MM.1S (cell line): ENCODE measurements at regions not wholly inside any gene's neighbourhood (a gene's known extent, or its start where the extent isn't known, plus 50 kb on each side); places are given as distances from the start of the nearest gene placed in this dataset.

Source experiments
- DNase-seq: peaks from one replicate; pipeline ENCODE4 v3.0.0-alpha.2; 2015
- H2AFZ ChIP-seq: fragments of 300-600 bp; sonication (generic); 2 replicates; pipeline ENCODE4 v1.6.0; 2016; ENCODE audit warnings: antibody characterized with exemption, low read length
- H3F3A ChIP-seq: fragments of 300-600 bp; sonication (generic); 2 replicates; pipeline ENCODE4 v1.6.1; 2016; ENCODE audit warnings: mild to moderate bottlenecking, antibody characterized with exemption, low read length, moderate library complexity, mixed read lengths; ENCODE audit not compliant: insufficient read depth
- H3K27ac ChIP-seq: fragments of 300-600 bp; sonication (generic); 2 replicates; pipeline ENCODE4 v1.5.1; 2016; ENCODE audit warnings: mild to moderate bottlenecking, low read length
- H3K27me3 ChIP-seq: fragments of 300-600 bp; sonication (generic); replicated peaks from 2 replicates; pipeline ENCODE4 v1.6.0; 2016; ENCODE audit warnings: low read length; ENCODE audit not compliant: insufficient read depth
- H3K36me3 ChIP-seq: fragments of 300-600 bp; sonication (generic); replicated peaks from 2 replicates; pipeline ENCODE4 v1.6.1; 2016; ENCODE audit warnings: mild to moderate bottlenecking, low read length, mixed read lengths; ENCODE audit not compliant: insufficient read depth
- H3K4me1 ChIP-seq: fragments of 300-600 bp; sonication (generic); 2 replicates; pipeline ENCODE4 v1.6.1; 2016; ENCODE audit warnings: low read length, mixed read lengths
- H3K4me2 ChIP-seq: fragments of 300-600 bp; sonication (generic); 2 replicates; pipeline ENCODE4 v1.6.0; 2016; ENCODE audit warnings: low read depth, low read length
- H3K4me3 ChIP-seq: fragments of 300-600 bp; sonication (generic); 2 replicates; pipeline ENCODE4 v1.5.1; 2016; ENCODE audit warnings: low read length, mixed read lengths
- H3K79me2 ChIP-seq: fragments of 300-600 bp; sonication (generic); 2 replicates; pipeline ENCODE4 v1.6.1; 2016; ENCODE audit warnings: mixed run types, low read length, mixed read lengths
- H3K9ac ChIP-seq: fragments of 300-600 bp; sonication (generic); 2 replicates; pipeline ENCODE4 v1.6.1; 2016; ENCODE audit warnings: low read length, mixed read lengths
- H3K9me2 ChIP-seq: fragments of 300-600 bp; sonication (generic); replicated peaks from 2 replicates; pipeline ENCODE4 v1.6.1; 2016; ENCODE audit warnings: mild to moderate bottlenecking, low read length, mixed read lengths; ENCODE audit not compliant: insufficient read depth
- H3K9me3 ChIP-seq: fragments of 300-600 bp; sonication (generic); replicated peaks from 2 replicates; pipeline ENCODE4 v1.6.1; 2016; ENCODE audit warnings: mild to moderate bottlenecking, low read length, mixed read lengths; ENCODE audit not compliant: insufficient read depth
- H4K20me1 ChIP-seq: fragments of 300-600 bp; sonication (generic); 2 replicates; pipeline ENCODE4 v1.6.1; 2016; ENCODE audit warnings: mild to moderate bottlenecking, low read length, moderate library complexity, mixed read lengths; ENCODE audit not compliant: insufficient read depth
- CTCF ChIP-seq: fragments of 300-600 bp; sonication (generic); IDR thresholded peaks from 2 replicates; pipeline ENCODE4 v1.5.1; 2016; ENCODE audit warnings: antibody characterized with exemption, low read length, mixed read lengths
- EZH2 ChIP-seq: fragments of 300-600 bp; sonication (generic); optimal IDR thresholded peaks from 2 replicates; pipeline ENCODE3; 2017; ENCODE audit warnings: low read depth, mild to moderate bottlenecking, antibody characterized with exemption, low read length, mixed read lengths
- EZH2phosphoT487 ChIP-seq: fragments of 300-600 bp; sonication (generic); IDR thresholded peaks from 2 replicates; pipeline ENCODE4 v1.6.1; 2018; ENCODE audit warnings: antibody characterized with exemption, low read length

GRCh38 chr15:29342201-29342600 lies 72.6 kb upstream of the NSMCE3 start:
- H3K4me1 ChIP-seq: no peaks in the 10 kb centered on the region
- no peaks in the 10 kb centered on the region for H3F3A ChIP-seq
- no peak overlapping the region for H3K4me2 ChIP-seq
- H3K27me3 ChIP-seq: no peaks in the 10 kb centered on the region
- no peaks in the 10 kb centered on the region for H3K79me2 ChIP-seq
- no peak overlapping the region for H3K4me3 ChIP-seq
- H3K9me3 ChIP-seq: no peaks in the 10 kb centered on the region
- no peak overlapping the region for H3K9ac ChIP-seq
- no peak overlapping the region for H3K27ac ChIP-seq
- no peak for DNase-seq
- no peaks in the 10 kb centered on the region for H3K9me2 ChIP-seq
- TF ChIP-seq EZH2 (no peak), EZH2phosphoT487 (no peak), CTCF (no peak)
- no peak overlapping the region for H2AFZ ChIP-seq
- H4K20me1 ChIP-seq: no peaks in the 10 kb centered on the region
- H3K36me3 ChIP-seq: no peaks in the 10 kb centered on the region

DNA sequence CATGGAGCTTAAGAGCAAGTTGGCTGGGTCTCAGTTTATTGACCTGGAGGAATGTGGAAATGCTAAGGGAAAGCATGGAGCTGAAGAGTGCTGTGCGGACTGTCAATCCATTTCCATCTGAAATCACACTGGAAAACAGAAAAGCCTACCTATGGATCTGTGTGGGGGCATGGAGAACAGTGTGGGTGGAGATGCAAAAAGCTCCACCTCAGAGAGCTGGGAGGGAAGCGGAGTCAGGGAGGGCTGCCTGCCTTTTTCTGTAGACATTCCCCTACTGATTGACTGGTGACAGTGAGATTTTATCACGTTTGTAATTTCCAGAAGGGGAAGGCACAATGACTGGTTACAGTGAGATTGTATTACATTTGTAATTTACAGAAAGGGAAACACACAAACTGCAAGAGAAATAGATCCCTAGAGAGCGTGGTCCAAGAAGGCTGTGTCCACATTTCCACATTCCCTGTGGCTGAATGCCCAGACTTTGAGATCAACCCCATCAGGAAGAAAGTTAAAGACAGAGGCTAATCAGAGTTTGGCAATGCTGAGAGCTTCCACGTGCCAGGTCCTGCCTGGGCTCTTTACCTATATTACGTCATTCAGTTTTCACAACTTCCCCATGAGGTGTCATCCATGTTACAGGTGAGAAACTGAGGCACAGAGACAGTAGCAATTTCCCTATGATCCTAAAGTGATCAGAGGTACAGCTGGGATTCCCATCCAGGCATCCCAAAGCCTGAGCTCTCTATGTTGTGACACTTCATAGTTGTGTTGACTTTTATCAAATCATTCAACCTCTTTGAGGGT lies 67.7 kb upstream of the NSMCE3 start:
- H3K79me2 ChIP-seq: no peaks in the 10 kb centered on the region
- H2AFZ ChIP-seq: no peak overlapping the region
- H4K20me1 ChIP-seq: no peaks in the 10 kb centered on the region
- no peaks in the 10 kb centered on the region for H3F3A ChIP-seq
- H3K27me3 ChIP-seq: no peaks in the 10 kb centered on the region
- H3K27ac ChIP-seq: no peak overlapping the region
- no peaks in the 10 kb centered on the region for H3K9me2 ChIP-seq
- H3K9ac ChIP-seq: no peak overlapping the region
- DNase-seq: no peak
- no peaks in the 10 kb centered on the region for H3K9me3 ChIP-seq
- TF ChIP-seq EZH2phosphoT487: no peak
- no peak overlapping the region for H3K4me2 ChIP-seq
- H3K4me1 ChIP-seq: 0 out of 2 replicates have a peak, but pooled peaks cover under 1% of the 10 kb centered on the region
- no peaks in the 10 kb centered on the region for H3K36me3 ChIP-seq
- H3K4me3 ChIP-seq: no peak overlapping the region

DNA sequence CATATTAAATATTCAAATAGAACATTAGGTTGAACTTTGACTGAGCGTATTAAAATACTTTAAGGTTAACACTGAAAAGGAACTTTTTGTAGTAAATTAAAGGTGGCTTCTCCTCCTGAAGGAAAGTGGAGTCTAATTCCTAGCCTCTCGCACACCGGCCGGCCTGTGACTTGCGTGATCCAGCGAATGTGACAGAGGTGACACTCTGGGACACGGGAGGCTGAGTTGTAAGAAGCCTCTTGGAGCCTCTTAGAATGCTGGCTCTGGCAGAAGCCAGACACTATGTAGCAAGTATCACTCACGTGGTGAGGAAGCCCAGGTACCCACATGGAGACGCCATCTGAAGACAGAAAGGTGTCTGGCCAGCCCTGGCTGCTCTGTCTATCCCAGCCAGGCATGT lies 64.9 kb upstream of the NSMCE3 start:
- no peaks in the 10 kb centered on the region for H3K9me2 ChIP-seq
- H3K36me3 ChIP-seq: no peaks in the 10 kb centered on the region
- H3K9ac ChIP-seq: no peak overlapping the region
- no peak overlapping the region for H3K27ac ChIP-seq
- no peak for TF ChIP-seq CTCF
- no peak for TF ChIP-seq EZH2
- TF ChIP-seq EZH2phosphoT487: no peak
- no peak overlapping the region for H3K4me3 ChIP-seq
- DNase-seq: no peak
- H3F3A ChIP-seq: peaks cover 5% of the 10 kb centered on the region
- no peak overlapping the region for H2AFZ ChIP-seq
- H3K9me3 ChIP-seq: no peaks in the 10 kb centered on the region
- H4K20me1 ChIP-seq: no peaks in the 10 kb centered on the region
- no peaks in the 10 kb centered on the region for H3K79me2 ChIP-seq
- no peak overlapping the region for H3K4me2 ChIP-seq
- peaks cover 24% of the 10 kb centered on the region for H3K4me1 ChIP-seq
- no peaks in the 10 kb centered on the region for H3K27me3 ChIP-seq

DNA sequence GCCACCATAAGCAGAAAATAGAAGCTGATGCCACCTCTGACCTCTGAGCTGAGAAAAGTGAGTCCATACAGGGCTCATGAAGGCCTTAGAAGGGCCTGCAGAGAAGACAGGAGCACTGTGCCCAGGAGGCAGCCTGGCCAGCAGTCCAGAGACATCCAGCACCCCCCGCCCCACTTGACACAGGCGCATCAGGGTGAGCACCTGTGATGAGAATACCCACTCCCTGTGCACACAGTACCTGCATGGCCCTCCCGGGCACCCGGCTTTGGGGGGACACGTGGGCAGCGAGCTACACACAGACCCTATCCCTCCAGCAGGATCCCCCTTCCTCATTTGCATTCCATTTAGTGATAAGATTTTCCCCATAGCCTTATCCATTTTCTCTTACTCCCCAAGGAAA lies 63.6 kb upstream of the NSMCE3 start:
- Histone ChIP-seq H3K9ac (no peak overlapping the region), H3K27me3 (no peaks in the 10 kb centered on the region)
- no peak for DNase-seq

More for the DNA sequence above, 63.6 kb upstream of the NSMCE3 start:
- Histone ChIP-seq H3K9me3 (no peaks in the 10 kb centered on the region), H3K4me2 (no peak overlapping the region), H3K9me2 (no peaks in the 10 kb centered on the region), H3K36me3 (no peaks in the 10 kb centered on the region), H3K4me3 (no peak overlapping the region), H3F3A (peaks cover 9% of the 10 kb centered on the region), H2AFZ (no peak overlapping the region), H3K4me1 (peaks cover 32% of the 10 kb centered on the region), H4K20me1 (no peaks in the 10 kb centered on the region), H3K79me2 (no peaks in the 10 kb centered on the region), H3K27ac (no peak overlapping the region)
- TF ChIP-seq CTCF: no peak
- TF ChIP-seq EZH2phosphoT487: no peak
- TF ChIP-seq EZH2: no peak
